VCaP (cell line): ENCODE measurements at regions not wholly inside any gene's neighbourhood (a gene's known extent, or its start where the extent isn't known, plus 50 kb on each side); places are given as distances from the start of the nearest gene placed in this dataset.

Source experiments
- H3K27ac ChIP-seq: fragments of 450-650 bp; 2 replicates; pipeline ENCODE4 v1.5.1; 2017
- TF ChIP-seq, protein P1 (sequence below): fragments of 450-650 bp; conservative IDR thresholded peaks from 2 replicates; pipeline ENCODE4 v1.5.1; 2017; ENCODE audit warnings: mild to moderate bottlenecking, moderate library complexity

DNA sequence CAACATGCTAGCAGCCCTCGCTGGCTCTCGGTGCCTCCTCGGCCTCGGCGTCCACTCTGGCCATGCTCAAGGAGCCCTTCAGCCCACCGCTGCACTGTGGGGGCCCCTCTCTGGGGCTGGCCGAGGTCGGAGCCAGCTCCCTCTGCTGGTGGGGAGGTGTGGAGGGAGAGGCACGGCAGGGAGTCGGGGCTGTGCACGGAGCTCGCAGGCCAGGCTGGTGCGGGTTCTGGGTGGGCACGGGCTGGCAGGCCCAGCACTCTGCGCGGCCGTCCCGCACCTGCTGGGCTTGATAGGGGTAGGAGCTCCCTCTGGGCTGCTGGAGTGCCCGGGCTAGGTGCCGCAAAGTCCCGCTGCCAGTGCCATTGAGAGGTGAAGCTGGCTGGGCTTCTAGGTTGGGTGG lies 251.0 kb downstream of the SQOR start:
- TF ChIP-seq, protein P1, sequence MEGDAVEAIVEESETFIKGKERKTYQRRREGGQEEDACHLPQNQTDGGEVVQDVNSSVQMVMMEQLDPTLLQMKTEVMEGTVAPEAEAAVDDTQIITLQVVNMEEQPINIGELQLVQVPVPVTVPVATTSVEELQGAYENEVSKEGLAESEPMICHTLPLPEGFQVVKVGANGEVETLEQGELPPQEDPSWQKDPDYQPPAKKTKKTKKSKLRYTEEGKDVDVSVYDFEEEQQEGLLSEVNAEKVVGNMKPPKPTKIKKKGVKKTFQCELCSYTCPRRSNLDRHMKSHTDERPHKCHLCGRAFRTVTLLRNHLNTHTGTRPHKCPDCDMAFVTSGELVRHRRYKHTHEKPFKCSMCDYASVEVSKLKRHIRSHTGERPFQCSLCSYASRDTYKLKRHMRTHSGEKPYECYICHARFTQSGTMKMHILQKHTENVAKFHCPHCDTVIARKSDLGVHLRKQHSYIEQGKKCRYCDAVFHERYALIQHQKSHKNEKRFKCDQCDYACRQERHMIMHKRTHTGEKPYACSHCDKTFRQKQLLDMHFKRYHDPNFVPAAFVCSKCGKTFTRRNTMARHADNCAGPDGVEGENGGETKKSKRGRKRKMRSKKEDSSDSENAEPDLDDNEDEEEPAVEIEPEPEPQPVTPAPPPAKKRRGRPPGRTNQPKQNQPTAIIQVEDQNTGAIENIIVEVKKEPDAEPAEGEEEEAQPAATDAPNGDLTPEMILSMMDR, result no peak
- no peak overlapping the region for H3K27ac ChIP-seq

DNA sequence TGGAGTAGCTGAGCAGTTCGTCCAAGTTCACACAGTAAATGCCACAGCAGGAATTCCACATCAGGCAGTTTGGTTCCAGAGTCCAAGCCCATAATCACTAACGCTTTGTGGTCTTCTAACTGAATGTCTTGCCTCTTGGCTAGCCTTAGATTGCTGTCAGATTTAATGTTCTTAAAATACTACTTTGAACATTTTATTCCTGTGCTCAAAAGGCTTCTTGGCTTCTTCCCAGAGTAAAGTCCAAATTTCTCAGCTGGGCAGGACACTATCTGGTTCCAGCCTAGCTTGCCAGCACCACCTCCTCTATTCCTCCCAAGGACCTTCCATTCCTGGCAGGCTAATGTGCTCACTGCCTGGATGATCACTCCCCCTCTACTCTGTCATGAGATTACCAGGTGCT lies 256.9 kb downstream of the SQOR start:
- H3K27ac ChIP-seq, result no peak overlapping the region
- TF ChIP-seq, protein P1, result no peak

DNA sequence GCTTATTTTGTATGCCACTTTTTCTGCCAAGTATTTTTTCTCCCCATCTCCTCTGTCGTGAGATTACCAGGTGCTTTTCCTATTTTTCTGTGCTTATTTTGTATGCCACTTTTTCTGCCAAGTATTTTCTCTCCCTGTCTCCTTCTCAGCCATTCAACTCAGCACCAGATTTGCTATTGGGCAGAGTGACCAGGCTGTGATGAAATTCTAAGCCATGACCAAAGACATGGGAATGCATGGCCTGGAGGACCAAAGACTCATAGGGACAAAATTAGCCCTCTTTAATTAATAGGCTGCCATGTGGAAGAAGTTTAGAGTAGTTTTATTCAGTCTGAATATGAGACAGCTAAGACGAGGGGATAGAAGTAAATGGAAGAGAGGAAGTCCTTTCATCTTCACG lies 257.4 kb downstream of the SQOR start:
- H3K27ac ChIP-seq, result no peak overlapping the region
- TF ChIP-seq, protein P1, result no peak

DNA sequence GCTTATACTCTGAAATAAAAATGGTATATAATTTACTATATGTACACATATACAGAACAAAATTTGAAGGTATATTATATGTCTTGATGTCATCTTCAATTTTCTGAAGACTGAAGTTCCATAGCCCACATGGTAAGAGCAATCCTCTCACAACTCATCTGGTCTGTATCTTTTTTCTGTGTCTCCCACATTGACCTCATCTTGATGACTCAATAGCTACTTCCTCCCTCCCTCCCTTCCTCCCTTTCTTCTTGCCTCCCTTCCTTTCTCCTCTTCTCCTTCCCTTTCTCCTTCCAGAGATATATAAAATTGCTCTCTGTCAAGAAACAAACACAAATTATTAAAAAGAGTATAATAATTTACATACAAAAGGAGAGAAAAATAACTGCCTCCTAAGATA lies 268.5 kb downstream of the SQOR start:
- H3K27ac ChIP-seq, result no peak overlapping the region
- TF ChIP-seq, protein P1, result no peak

DNA sequence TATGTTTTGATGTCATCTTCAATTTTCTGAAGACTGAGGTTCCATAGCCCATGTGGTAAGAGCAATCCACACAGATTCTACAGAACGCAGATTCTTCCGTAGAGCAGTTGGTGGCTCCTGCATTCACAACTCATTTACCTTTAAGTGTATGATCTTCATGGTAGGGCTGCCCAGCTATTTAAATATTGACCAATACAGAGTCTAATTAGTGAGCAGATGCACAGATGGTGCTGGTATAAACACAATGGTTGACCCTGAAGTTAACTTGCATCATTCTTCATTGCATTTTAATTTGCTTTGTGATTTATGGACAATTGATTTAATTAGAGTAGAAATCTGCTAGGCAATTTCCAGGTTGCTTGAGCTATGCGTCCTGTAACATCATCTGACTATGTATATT lies 269.2 kb downstream of the SQOR start:
- TF ChIP-seq, protein P1, result no peak

DNA sequence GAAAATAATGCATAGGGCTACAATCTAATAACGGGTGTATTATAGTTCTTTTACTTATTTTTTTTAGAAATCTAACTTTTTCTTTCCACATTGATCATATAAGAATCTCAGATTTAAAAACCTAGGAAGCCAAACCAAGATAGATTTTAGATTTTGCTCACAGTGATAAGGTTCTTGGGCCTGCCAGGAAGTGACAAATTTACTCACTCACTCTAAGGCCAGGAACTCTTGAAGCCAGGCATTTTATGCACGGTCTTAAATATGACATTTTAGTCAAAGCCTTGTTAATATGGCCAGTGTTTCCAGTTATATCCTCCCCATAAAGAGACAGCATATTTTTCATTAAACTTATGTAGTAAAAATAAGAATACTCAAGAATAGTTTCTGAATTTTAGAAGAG lies 271.4 kb downstream of the SQOR start:
- TF ChIP-seq, protein P1, result no peak

More for the DNA sequence above, 269.2 kb downstream of the SQOR start:
- H3K27ac ChIP-seq, result no peak overlapping the region

DNA sequence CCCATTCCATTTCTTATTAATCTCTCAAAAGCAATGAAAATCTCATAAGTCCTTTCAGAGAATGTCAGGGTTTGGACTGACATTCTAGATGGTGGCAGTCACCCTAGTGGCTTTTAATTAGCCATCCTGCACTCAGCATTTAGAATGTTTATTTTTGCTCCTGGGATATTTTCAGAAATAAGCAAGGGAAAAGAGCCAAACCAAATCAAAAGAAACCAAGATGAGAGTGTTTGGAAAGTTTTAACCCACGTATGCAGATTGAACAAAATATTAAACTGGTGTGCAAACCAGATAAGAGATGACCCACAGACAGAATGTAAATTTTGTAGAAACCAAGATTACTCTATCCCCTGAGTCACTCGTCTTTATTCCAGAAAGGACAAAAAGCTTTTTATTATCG lies 275.8 kb downstream of the SQOR start:
- no peak overlapping the region for H3K27ac ChIP-seq
- TF ChIP-seq, protein P1, result no peak

More for the DNA sequence above, 271.4 kb downstream of the SQOR start:
- no peak overlapping the region for H3K27ac ChIP-seq

DNA sequence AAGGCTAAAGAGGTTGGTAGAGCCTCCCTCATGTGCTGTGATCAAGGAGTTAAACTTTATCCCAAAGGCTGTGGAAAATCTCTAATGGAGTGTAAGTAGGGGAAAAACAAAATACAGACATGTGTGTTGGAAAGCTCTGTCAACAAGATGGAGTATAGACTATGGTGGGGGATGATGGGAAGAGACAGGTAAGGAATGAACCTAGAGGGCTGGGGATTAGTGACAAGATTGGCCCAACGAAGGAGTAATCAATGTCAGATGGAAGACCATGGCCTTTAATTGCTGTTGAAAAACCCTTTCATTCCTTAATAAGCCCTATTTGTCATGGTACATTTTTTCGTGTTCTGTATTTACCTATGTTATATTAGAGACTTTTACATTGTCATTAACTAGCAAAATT lies 278.6 kb downstream of the SQOR start:
- TF ChIP-seq, protein P1, result no peak
- no peak overlapping the region for H3K27ac ChIP-seq
